AG20443 (cell line): ENCODE measurements at regions not wholly inside any gene's neighbourhood (a gene's known extent, or its start where the extent isn't known, plus 50 kb on each side); places are given as distances from the start of the nearest gene placed in this dataset.

Source experiments
- DNase-seq: peaks from one replicate; pipeline ENCODE4 v3.0.0; 2012; ENCODE audit warnings: low spot score, mixed read lengths

DNA sequence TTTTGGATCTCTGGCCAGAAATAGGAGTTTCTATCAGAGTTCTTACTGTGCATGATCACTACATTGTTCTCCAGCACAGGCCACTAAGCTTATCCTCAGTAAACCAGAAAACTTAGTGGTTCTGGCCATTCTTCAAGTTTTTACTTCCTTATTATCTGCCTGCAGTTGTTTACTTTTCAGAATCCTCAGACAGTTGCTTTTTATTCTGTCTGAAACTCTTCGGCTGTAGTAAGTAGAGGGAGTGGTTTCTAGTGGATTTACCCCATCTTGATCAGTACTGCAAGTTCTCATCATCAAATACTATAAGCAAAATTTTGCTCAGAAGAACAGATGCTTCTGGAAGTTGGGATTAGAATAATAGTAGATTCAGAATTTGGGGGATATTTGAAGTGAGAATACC, 193.0 kb upstream of the RARB start:
- no peak for DNase-seq

DNA sequence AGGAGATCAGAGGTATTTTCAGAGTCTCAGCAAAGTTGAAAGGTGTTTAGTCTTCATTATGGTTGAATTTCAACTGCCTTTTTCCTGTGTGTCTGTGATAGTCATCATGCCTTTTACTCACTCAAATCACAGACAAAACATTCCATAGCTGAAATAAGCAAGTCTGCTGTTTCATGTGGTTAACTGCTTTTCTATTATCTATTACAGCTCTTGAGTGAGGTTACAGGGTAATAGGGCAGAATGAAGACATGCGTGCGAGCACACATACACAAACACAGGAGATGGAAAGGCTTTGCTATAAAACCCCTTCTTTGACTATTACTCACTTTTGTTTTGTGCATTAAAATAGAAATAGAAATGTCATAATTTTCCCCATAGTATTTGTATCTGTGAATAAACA, 192.6 kb upstream of the RARB start:
- no peak for DNase-seq

DNA sequence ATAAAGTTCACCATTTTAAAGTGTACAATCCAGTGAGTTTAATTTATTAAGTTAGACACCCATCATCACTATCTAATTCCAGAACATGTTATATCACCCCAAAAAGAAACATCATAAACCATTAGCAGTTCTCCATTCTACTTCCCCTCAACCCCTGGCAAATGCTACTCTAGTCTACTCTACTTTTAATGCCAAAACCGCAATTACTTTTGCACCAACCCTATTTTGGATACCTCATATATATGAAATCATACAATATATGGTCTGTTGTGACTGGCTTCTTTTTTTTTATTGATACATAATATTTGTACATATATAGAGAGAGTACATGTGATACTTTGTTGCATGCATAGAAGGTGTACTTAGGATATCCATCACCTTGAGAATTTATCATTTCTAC, 190.5 kb upstream of the RARB start:
- DNase-seq: no peak

DNA sequence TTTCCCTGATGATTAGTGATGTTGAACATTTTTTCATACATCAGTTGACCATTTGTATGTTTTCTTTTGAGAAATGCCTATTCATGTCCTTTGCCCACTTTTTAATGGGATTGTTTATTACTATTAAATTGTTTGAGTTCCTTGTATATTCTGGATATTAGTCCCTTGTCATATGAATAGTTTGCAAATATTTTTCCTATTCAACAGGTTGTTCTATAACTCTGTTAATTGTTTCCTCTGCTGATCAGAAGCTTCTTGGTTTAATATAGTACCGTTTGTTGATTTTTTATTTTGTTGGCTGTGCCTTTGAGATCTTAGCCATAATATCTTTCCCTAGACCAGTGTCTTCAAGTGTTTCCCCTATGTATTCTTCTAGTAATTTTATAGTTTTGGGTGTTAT, 189.0 kb upstream of the RARB start:
- no peak for DNase-seq

DNA sequence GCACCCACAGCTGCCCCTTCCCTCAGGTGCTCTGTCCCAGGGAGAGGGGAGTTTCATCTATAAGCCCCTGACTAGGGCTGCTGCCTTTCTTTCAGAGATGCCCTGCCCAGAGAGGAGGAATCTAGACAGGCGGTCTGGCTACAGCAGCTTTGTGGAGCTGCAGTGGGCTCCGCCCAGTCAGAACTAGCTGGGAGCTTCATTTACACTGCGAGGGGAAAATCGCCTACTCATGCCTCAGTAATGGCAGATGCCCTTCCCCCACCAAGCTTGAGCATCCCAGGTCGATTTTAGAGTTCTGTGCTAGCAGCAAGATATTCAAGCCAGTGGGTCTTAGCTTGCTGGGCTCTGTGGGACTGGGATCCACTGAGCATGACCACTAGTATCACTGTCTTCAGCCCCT, 181.2 kb upstream of the RARB start:
- DNase-seq: no peak

DNA sequence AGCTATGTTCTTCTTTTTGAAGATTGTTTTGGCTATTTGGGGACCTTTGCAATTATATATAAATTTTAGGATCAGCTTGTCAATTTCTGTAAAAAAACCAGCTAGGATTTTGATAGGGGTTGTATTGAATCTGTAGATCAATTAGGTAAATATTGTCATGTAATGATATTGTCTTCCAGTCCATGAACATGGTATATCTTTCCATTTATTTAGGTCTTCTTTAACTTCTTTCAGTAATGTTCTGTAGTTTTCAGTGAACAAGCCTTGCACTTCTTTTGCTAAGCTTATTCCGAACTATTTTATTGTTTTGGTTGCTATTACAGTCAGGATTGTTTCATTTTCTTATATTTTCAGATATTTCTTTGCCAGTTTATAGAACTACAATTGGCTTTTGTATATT, 175.8 kb upstream of the RARB start:
- DNase-seq: no peak

DNA sequence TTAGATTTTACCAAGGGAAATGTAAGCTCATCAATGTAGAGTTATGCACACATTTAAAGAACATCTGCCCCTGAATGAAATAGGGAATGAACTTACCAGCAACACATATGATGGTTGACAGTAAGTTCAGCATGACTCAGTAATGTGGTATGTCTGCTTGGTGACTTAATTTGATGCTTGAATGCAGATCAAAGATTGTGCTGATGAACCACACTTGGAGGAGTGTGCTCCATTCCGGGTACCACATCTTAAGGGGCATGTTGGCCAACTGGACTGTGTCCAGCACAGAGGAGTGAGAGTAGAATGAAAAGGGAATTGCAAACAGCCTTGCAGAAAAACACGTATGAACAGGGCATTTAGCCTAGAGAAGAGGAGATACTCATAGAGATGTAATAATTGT, 171.0 kb upstream of the RARB start:
- no peak for DNase-seq

DNA sequence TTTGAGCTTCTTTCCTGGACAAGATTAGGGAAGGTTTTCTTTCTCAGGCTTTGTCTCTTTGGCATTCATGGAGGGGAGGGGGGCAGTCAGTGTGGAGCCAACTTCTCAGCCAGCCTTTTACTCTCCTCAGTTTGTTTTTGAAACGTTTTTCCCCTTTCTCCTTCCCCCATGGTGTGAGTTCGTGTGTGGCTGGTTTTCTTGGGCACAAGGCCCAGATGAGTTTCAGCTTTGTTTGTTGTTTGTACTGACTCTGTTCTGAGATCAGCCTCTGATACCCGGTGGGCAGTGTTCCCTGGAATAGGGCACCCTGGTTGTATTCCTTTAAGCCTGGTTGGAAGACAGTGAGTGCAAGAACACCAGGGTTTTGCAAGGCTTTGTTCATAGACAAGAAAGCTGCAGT, 168.2 kb upstream of the RARB start:
- no peak for DNase-seq

DNA sequence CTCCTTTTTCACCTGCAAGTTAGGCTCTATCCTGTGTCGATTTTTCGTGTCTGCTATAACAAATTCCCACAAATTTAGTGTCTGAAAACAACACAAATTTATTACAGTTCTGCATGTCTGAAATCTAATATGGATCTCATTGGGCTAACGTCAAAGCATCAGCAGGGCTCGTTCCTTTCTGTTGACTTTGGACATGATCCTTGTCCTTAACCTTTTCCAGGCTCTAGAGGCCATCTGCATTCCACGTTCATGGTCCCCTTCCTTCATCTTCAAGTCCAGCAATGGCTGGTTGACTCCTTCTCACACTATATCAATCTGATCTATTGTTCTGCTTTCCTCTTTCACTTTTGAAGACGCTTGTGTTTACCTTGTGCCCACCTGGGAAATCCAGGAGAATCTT, 165.7 kb upstream of the RARB start:
- DNase-seq: no peak

DNA sequence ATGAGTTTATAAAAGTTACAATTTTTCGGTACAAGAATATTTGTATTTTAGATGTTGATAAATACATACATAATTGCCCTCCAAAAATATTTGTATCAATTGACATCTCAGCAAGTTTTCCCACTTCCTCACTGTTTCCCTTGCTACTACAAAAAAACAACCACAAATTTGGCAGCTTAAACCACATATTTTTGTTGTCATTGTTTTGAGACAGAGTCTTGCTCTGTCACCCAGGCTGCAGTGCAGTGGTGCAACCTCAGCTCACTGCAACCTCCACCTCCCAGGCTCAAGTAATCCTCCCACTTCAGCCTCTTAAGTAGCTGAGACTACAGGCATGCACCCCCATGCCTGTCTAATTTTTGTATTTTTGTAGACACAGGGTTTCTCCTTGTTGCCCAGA, 162.8 kb upstream of the RARB start:
- DNase-seq: no peak

DNA sequence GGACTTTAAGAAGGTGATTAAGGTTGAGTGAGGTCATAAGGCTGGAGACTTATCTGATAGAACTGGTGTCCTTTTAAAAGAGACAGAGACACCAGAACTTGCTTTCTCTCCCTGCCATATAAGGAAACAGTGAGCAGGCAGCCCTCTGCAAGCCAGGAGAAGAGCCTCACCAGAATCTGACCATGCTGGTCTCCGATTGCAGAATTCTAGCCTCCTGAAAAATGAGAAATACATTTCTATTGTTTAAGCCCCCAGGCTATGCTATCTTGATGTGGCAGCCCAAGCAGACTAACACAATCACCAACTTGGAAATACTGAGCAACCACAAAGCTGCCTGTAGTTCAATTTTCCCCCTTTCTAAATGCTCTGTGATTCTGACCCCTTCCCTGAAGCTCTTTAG, 161.4 kb upstream of the RARB start:
- no peak for DNase-seq

DNA sequence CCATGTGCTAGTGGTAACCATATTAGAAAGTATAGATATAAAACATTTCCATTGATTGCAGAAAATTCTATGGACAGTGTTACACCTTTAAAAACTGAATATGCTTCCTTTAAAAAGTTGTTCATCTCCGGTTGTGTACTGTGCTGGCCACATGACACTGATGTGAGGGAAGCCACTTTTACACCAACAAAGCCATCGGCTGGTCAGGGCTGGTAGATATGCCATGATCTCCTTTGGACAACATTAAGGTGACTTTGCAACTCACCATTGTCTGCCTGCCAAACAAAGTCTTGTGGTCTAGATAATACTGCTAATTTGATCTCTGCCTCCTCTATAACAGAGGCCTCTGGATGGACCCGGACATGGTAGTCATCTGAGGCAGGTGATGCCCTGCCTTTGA, 156.0 kb upstream of the RARB start:
- DNase-seq: no peak

DNA sequence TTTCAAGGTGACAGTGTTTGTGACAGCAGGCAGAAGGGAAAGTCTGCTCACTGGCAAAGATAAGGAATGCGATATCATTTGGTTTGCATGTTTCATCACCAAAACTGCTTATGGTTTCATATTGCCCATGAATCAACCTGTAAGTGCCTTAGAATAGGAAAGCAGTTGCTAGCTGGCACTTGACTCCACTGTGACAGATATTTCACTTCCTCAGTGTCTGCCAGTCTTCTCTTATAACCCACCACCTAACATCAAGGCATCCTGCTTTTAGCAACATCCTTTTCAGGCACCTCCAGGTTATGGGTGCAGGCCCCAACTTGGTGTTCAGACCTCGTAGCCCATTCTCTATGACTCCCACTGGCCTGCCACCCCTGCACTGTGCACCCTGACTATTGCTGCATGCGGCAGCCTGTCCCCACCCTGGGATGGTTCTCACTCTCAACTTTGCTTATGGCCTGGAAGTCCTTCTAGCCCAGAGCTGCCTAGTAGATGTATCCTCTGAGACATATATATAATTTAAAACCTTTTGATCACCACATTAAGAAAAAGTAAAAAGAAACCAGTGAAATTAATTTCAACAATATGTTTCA, 154.4 kb upstream of the RARB start:
- DNase-seq: no peak

DNA sequence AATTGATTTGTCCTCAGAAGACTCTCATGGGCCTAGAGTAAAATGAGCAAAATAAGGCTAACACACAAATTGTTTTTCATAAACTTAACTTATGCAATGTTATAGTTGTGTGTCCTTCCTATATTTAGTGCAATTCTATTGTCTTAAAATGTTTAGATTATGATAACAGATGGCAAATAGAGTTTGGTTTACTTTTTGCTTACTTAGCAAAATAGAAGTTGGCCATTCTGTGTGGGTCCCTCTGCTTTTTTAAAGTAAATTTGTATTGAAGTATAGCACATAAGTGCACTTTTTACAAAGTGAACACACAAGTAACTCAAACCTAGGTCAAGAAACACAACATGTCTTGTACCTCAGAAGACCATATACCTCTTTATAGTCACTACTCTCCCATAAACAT, 150.6 kb upstream of the RARB start:
- no peak for DNase-seq

DNA sequence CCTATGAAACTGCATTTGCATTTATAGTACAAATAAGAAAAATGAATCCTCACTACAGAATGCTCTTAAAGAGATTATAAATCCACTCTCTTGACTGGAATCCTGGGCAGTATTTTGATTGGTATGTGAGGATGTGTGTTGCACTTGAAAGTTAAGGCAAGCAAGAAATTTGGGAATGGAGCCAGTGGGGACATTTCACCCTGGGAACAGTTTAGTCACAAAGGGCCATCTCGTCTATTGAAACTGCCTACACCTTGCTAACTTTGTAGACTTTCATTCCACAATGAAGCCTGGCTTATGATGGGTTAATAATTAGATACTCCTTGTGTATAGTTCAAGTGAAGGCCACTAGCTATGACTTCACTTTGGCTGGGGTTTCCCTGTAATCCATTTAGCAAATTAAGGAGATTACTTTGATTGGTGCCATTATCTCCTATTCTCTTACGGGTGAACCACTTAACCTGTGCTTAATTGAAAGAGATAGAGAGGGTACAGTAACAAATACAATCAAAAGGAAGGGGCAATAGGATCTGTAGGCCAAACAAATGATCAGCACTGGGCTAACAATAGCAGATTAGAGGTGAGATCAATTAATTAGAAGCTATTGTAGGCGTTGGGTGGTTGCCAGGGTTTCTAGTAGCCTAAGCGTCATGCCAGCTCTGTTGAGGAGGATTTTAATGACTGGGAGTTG, 146.9 kb upstream of the RARB start:
- DNase-seq: no peak

DNA sequence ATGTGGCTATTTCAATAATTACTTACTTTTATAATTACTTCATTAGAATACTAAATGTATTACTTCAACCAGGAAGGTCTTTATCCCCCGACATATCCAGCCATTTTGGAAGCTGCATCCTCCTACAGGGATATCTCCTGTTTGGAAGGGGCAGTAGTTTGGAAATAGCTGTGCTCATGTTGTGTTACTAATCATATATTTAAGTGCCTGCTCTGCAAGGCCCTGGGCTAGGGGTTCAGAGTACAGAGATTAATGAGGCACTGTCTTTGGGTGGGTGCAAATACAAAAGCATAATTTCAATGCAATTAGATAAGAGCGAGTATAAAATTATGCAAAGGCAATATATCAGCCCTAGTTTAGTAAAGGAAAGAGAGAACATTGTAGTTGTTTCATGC, 146.3 kb upstream of the RARB start:
- DNase-seq: no peak

DNA sequence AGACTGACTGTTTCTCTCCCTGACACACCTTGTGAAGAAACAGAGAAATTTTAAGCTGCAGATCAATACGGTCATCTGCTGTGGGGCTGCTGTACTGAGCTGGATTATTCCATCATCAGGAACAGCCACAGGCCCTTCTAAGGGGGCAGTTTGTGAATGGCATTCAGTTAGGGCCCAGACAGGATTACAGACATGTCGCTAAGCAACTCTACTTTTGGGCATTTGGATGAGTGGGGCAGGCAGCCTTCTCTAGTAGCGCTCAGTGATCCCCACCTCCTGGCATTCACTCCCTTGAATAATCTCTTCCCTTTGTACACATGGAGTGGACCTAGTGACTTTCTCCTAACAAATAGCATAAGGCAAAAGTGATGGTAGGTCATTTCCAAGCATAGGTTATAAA, 144.4 kb upstream of the RARB start:
- no peak for DNase-seq

DNA sequence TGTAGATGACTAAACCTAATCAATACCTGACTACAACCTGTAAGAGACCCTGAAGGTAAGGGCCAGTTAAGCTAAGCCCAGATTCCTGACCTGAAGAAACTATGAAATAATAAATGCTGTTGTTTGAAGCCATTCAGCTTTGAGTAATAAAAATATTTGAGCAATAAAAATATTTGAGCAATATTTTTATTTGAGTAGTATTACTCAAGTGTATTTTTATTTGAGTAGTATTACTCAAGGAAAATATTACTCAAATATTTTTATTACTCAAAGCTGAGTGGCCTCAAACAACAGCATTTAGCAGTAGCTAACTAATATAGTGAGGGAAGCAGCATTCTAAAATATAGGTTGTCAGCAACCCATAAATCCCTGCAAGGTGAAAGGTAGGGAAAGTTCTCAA, 143.8 kb upstream of the RARB start:
- DNase-seq: no peak

DNA sequence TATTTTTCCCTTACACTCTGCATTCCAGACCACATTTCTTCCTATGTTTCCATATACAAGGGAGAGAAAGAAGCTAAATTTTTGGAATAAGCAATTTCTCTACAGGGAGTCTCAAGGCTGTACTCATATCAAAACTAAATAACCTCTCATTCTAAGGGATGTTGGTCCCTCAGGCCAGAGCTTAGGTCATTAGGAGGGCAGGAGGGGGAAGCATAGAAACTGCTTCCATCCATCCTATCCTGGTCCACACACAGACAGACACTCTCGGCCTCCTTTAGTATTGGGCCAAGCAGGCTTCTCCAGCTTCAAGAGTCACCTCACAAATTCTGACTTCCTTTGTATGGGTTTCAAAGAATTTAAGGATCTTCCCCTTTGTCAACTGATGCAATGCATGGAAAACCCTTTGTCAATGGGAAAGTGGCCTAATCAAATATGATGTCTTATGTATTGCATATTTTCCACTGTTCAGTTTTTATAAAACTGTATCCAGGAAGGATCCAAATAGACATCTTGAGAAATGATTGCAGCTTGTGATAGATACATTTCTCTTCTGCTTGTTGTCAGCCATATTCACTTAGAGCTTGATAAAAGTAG, 140.7 kb upstream of the RARB start:
- DNase-seq: no peak

DNA sequence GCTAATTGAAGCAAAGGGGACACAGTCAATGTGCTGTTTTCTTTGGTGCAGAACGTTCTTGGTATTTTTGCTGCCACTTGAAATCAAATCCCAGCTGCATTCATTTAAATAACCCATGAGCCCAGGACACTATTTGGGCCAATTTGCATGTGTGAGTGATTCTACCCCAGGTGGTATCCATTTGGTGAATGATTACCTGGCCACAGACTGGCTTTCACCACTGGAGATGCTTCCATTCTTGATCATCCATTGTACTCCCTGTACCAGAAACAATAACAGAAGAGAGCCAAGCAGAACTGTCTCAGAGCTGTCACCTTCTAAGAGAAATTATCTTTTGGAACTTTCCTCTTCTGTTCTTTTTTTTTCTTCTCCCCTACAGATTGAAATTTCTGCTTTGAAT, 139.7 kb upstream of the RARB start:
- no peak for DNase-seq

DNA sequence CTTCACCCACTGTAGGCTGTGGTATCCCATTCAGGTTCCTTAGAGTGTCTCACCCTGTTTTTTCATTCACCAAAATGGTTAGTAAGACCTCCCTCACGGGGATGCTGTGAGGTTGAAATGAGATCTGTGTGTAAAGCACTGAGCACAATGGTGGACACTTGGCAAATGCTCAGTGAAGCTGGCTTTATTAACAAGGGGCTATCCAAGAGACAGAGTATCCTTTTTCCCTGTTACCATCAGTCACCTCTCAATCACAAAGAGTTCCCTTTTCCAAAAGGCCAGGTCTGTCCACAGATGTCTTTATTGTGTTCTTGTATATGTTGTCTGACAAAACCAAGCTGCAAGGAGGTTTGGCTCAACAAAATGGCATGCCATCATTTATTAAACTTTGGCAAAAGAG, 138.9 kb upstream of the RARB start:
- DNase-seq: no peak

DNA sequence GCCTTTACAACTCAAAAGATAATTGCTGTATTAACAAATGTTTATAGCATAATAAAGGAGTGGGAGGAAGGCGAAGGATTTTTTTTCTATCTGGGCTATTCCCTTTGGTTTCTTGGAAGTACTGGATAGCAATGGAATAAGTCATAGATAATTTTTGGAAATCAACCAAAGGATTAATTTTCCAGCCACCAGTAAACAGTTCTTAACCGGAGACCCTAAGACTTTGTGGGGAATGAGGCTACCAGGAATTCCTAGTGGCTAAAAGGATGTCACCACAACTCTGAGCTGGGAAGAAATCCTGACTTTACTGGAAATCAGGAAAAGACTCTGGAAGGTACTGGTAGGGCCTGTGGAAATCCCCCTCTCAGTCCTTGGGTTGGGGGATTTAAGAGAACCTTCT, 138.4 kb upstream of the RARB start:
- no peak for DNase-seq

DNA sequence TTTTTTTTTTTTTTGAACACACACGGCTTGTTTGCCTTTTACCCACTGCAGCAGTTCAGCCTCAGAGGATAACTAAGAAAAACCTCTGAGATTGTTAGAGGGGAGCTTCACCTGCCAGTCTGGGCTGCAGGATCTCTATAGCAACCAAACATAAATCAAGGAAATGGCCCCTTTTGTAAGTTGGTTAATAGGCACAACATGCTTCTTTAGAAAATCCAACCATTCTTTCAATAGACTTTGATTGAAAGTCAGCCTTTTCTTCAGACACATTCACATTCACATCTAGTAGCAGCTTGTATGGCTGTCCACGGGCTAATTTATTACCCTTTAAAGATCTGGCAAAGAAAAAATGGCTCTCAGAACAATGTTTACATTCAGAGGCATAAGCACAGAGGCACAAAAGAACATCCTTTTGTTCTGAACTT, 136.6 kb upstream of the RARB start:
- DNase-seq: no peak

DNA sequence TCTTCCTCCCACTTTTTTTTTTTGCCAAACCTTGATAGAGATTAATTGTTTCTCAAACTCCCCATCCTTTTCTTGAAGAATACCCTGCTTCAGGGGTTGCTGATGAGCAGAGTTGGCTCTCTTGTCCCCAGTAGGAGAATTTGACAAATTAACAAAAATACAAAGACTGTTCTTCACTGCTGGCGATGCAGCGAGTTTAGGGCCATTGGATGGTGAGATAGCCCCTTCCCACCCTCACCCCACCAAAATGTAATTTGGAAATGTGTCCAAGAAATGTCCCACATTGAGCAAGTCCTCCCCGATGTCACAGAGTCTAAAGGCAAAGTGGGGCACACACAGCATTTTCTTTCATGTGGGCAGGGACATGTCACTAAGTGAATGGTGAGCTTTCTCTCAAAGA, 136.0 kb upstream of the RARB start:
- no peak for DNase-seq
